A549 (cell line): ENCODE measurements at regions not wholly inside any gene's neighbourhood (a gene's known extent, or its start where the extent isn't known, plus 50 kb on each side); places are given as distances from the start of the nearest gene placed in this dataset.

Source experiments
- ATAC-seq, 2 experiments: fragments of 200-7000 bp in 1 of 2; fragments of >200 bp in 1 of 2; cut with Nextera tagmentation in 1 of 2; cut with Tn5 transposase in 1 of 2; 3 replicates each; pipeline versions ENCODE4 v1.8.0 to v1.9.1; 2018 to 2020; ENCODE audit warnings: mild to moderate bottlenecking in 1 of 2, moderate library complexity in 1 of 2
- CTCF ChIA-PET: fragments of 300-600 bp; sonication (Branson Sonifier 250); formaldehyde crosslinking; extraction: SDS; loops from one replicate; lab custom pipeline; 2021; ENCODE audit warnings: antibody characterized with exemption, inconsistent platforms; lab: Yijun Ruan, JAX
- POLR2A ChIA-PET: fragments of 350-600 bp; formaldehyde crosslinking; extraction: SDS; loops from one replicate; lab custom pipeline; 2021; ENCODE audit warnings: antibody characterized with exemption, inconsistent platforms; lab: Yijun Ruan, JAX
- DNase-seq, 2 experiments: peaks; one replicate each; pipeline versions ENCODE4 v3.0.0 to v3.0.0-alpha.2; 2011 to 2016; ENCODE audit warnings: low read depth in 1 of 2, low spot score in 1 of 2
- FAIRE-seq: peaks from 2 replicates; lab custom pipeline; 2011; peaks lifted over from hg19 to GRCh38; lab: Jason Lieb, UNC
- H3K27ac ChIP-seq, 2 experiments: fragments of >200 bp; sonication (Bioruptor Twin); formaldehyde crosslinking; 3 replicates each; pipeline ENCODE4 v1.5.1; 2016 to 2017
- H3K4me1 ChIP-seq: fragments of >200 bp; sonication (Bioruptor Twin); formaldehyde crosslinking; 3 replicates; pipeline ENCODE4 v1.6.1; 2016
- H3K4me2 ChIP-seq: fragments of >200 bp; sonication (Bioruptor Twin); formaldehyde crosslinking; 3 replicates; pipeline ENCODE4 v1.6.1; 2016
- H3K4me3 ChIP-seq: fragments of >200 bp; sonication (Bioruptor Twin); formaldehyde crosslinking; 3 replicates; pipeline ENCODE4 v1.5.1; 2016
- H3K9me3 ChIP-seq: fragments of >200 bp; sonication (Bioruptor Twin); formaldehyde crosslinking; 3 replicates; pipeline ENCODE4 v1.6.1; 2016
- BHLHE40 ChIP-seq: IDR thresholded peaks from 2 replicates; pipeline ENCODE4 v1.6.1; 2012; ENCODE audit warnings: low read depth, low read length, inconsistent platforms
- CBX8 ChIP-seq: fragments of 200-600 bp; sonication (generic); IDR thresholded peaks from 2 replicates; pipeline ENCODE4 v1.6.1; 2016
- CHD4 ChIP-seq: fragments of 200-600 bp; sonication (generic); IDR thresholded peaks from 2 replicates; pipeline ENCODE4 v1.6.1; 2016; ENCODE audit warnings: antibody characterized with exemption, mild to moderate bottlenecking, borderline replicate concordance
- EHF ChIP-seq: fragments of 250-450 bp; sonication (Bioruptor Pico); IDR thresholded peaks from 2 replicates; pipeline ENCODE4 v1.5.0; 2020; ENCODE audit warnings: mild to moderate bottlenecking
- EP300 ChIP-seq, 2 experiments: fragments of >200 bp; sonication (Bioruptor Twin); formaldehyde crosslinking; IDR thresholded peaks; 2 replicates in 1 of 2; 3 replicates in 1 of 2; pipeline ENCODE4 v1.6.1; 2016 to 2017
- ESRRA ChIP-seq: fragments of 150-350 bp; IDR thresholded peaks from 2 replicates; pipeline ENCODE4 v1.6.1; 2014; ENCODE audit warnings: mild to moderate bottlenecking, low read length, borderline replicate concordance
- FOSB ChIP-seq: fragments of 250-450 bp; sonication (Bioruptor Pico); IDR thresholded peaks from 2 replicates; pipeline ENCODE4 v1.5.0; 2020; ENCODE audit warnings: mild to moderate bottlenecking, moderate library complexity
- GATA3 ChIP-seq: IDR thresholded peaks from 2 replicates; pipeline ENCODE4 v1.6.1; 2012; ENCODE audit warnings: borderline replicate concordance
- HES2 ChIP-seq: fragments of >200 bp; sonication (Bioruptor Twin); formaldehyde crosslinking; IDR thresholded peaks from 2 replicates; pipeline ENCODE4 v1.6.1; 2016
- HEYL ChIP-seq: fragments of 250-450 bp; sonication (Bioruptor Pico); IDR thresholded peaks from 2 replicates; pipeline ENCODE4 v1.8.0; 2021; ENCODE audit warnings: mild to moderate bottlenecking, moderate library complexity
- HOXA7 ChIP-seq: fragments of 250-450 bp; sonication (Bioruptor Pico); IDR thresholded peaks from 2 replicates; pipeline ENCODE4 v1.5.0; 2020; ENCODE audit warnings: mild to moderate bottlenecking, moderate library complexity
- HOXB5 ChIP-seq: fragments of 250-450 bp; sonication (Bioruptor Pico); IDR thresholded peaks from 2 replicates; pipeline ENCODE4 v1.5.0; 2020; ENCODE audit warnings: mild to moderate bottlenecking, moderate library complexity
- JUNB ChIP-seq: fragments of >200 bp; sonication (Bioruptor Twin); formaldehyde crosslinking; IDR thresholded peaks from 2 replicates; pipeline ENCODE4 v1.6.1; 2016
- MAFK ChIP-seq: fragments of 450-650 bp; IDR thresholded peaks from 2 replicates; pipeline ENCODE4 v1.6.1; 2014; ENCODE audit not compliant: partially characterized antibody
- MAX ChIP-seq: IDR thresholded peaks from 2 replicates; pipeline ENCODE4 v1.6.1; 2012
- MYC ChIP-seq: IDR thresholded peaks from 2 replicates; pipeline ENCODE4 v1.6.1; 2012; ENCODE audit warnings: mild to moderate bottlenecking, inconsistent platforms, low read length, improper control_type of control experiment, borderline replicate concordance
- NFE2L2 ChIP-seq: fragments of 150-350 bp; conservative IDR thresholded peaks from 2 replicates; pipeline ENCODE4 v1.6.1; 2014; ENCODE audit warnings: low read length
- NPAS2 ChIP-seq: fragments of 250-450 bp; sonication (Bioruptor Pico); IDR thresholded peaks from 2 replicates; pipeline ENCODE4 v1.8.0; 2022; ENCODE audit warnings: mild to moderate bottlenecking, moderate library complexity, borderline replicate concordance
- NR3C1 ChIP-seq: fragments of >200 bp; sonication (Bioruptor Twin); formaldehyde crosslinking; IDR thresholded peaks from 3 replicates; pipeline ENCODE4 v1.6.1; 2017
- PBX3 ChIP-seq: IDR thresholded peaks from 2 replicates; pipeline ENCODE4 v1.6.1; 2012
- PHF8 ChIP-seq: fragments of 200-600 bp; sonication (generic); IDR thresholded peaks from 2 replicates; pipeline ENCODE4 v1.6.1; 2016; ENCODE audit warnings: low read depth, mild to moderate bottlenecking, antibody characterized with exemption, moderate library complexity, borderline replicate concordance
- POLR2AphosphoS2 ChIP-seq: conservative IDR thresholded peaks from 2 replicates; pipeline ENCODE4 v1.6.1; 2012; ENCODE audit warnings: low read length, improper control_type of control experiment, inconsistent platforms
- RAD21 ChIP-seq, 2 experiments: fragments of >200 bp in 1 of 2; sonication (Bioruptor Twin) in 1 of 2; formaldehyde crosslinking in 1 of 2; IDR thresholded peaks in 1 of 2; conservative IDR thresholded peaks in 1 of 2; 2 replicates in 1 of 2; 3 replicates in 1 of 2; pipeline ENCODE4 v1.6.1; 2012 to 2018; ENCODE audit warnings: inconsistent platforms in 1 of 2
- RARB ChIP-seq: fragments of 250-450 bp; sonication (Bioruptor Pico); IDR thresholded peaks from 2 replicates; pipeline ENCODE4 v1.8.0; 2021; ENCODE audit warnings: mild to moderate bottlenecking, moderate library complexity
- RCOR1 ChIP-seq: fragments of 150-350 bp; IDR thresholded peaks from 2 replicates; pipeline ENCODE4 v1.6.1; 2014; ENCODE audit warnings: antibody characterized with exemption, low read length, low read depth
- SMC3 ChIP-seq: fragments of >200 bp; sonication (Bioruptor Twin); formaldehyde crosslinking; IDR thresholded peaks from 3 replicates; pipeline ENCODE4 v1.6.1; 2018; ENCODE audit warnings: inconsistent platforms
- SREBF2 ChIP-seq: fragments of 450-650 bp; IDR thresholded peaks from 2 replicates; pipeline ENCODE4 v1.6.1; 2014; ENCODE audit warnings: mild to moderate bottlenecking, moderate library complexity
- USF2 ChIP-seq: fragments of 450-650 bp; IDR thresholded peaks from 2 replicates; pipeline ENCODE4 v1.6.1; 2014; ENCODE audit warnings: antibody characterized with exemption
- ZC3H11A ChIP-seq: fragments of 450-650 bp; IDR thresholded peaks from 2 replicates; pipeline ENCODE4 v1.6.1; 2014; ENCODE audit warnings: antibody characterized with exemption, mild to moderate bottlenecking
- ZFP36 ChIP-seq: fragments of 450-650 bp; IDR thresholded peaks from 2 replicates; pipeline ENCODE4 v1.6.1; 2014; ENCODE audit warnings: borderline replicate concordance; ENCODE audit not compliant: partially characterized antibody
- ZNF302 ChIP-seq: fragments of 250-450 bp; sonication (Bioruptor Pico); IDR thresholded peaks from 2 replicates; pipeline ENCODE4 v1.9.0; 2021; ENCODE audit warnings: inconsistent platforms, mild to moderate bottlenecking, moderate library complexity
- WGBS: methylation state at CpG from one replicate; pipeline ENCODE4 v1.1.6; 2017; ENCODE audit errors: missing lambda C conversion rate; 5-methylcytosine and 5-hydroxymethylcytosine counted together

- WGBS: 5% methylated on average over 2 of the region's 2 CpGs
- CTCF ChIA-PET: no interaction called here
- no peak for FAIRE-seq
Measured at GRCh38 chr7:89975577-89975976, 178.7 kb upstream of the STEAP1 start.

GRCh38 chr7:89987665-89988064 is 166.6 kb upstream of the STEAP1 start:
- Histone ChIP-seq H3K4me3 (no peak overlapping the region), H3K4me2 (no peak overlapping the region), H3K9me3 (no peaks in the 10 kb centered on the region), H3K4me1 (no peaks in the 10 kb centered on the region), H3K27ac (no peak overlapping the region)
- DNase-seq: no peak
- 2% methylated on average over 3 of the region's 3 CpGs for WGBS
- TF ChIP-seq CHD4: no peak
- TF ChIP-seq SREBF2: no peak
- TF ChIP-seq EP300 (IDR thresholded peaks at IDR 0.05): no peak
- TF ChIP-seq GATA3: no peak
- TF ChIP-seq NPAS2 (CRISPR knock-in tag): no peak
- no peak for TF ChIP-seq JUNB
- no peak for TF ChIP-seq HES2
- no peak for TF ChIP-seq CBX8
- TF ChIP-seq HOXB5 (CRISPR knock-in tag): no peak
- no peak for TF ChIP-seq ZC3H11A
- no peak for TF ChIP-seq ZNF302 (CRISPR knock-in tag)
- no peak for TF ChIP-seq RAD21 (conservative IDR thresholded peaks at IDR 0.05 in 1 of 2, IDR thresholded peaks at IDR 0.05 in 1 of 2)
- TF ChIP-seq HEYL (CRISPR knock-in tag): no peak
- TF ChIP-seq MAFK: no peak
- no peak for TF ChIP-seq POLR2AphosphoS2
- no peak for TF ChIP-seq USF2
- TF ChIP-seq MAX: no peak
- no peak for TF ChIP-seq NFE2L2
- POLR2A ChIA-PET: no interaction called here
- CTCF ChIA-PET: no interaction called here
- no peak for ATAC-seq
- FAIRE-seq: no peak

More at GRCh38 chr7:89975577-89975976, 178.7 kb upstream of the STEAP1 start:
- no peaks in the 10 kb centered on the region for H3K9me3 ChIP-seq
- TF ChIP-seq PBX3: no peak
- no peak for TF ChIP-seq BHLHE40
- TF ChIP-seq RCOR1: no peak
- no peak for TF ChIP-seq ZFP36
- DNase-seq (no peak), ATAC-seq (no peak)
- no peak overlapping the region for H3K4me2 ChIP-seq
- POLR2A ChIA-PET: no interaction called here
- H3K4me3 ChIP-seq: no peak overlapping the region
- H3K27ac ChIP-seq: no peak overlapping the region
- no peaks in the 10 kb centered on the region for H3K4me1 ChIP-seq

- no peaks in the 10 kb centered on the region for H3K4me1 ChIP-seq
- no peak overlapping the region for H3K27ac ChIP-seq
- no peak for DNase-seq
- ChIA-PET CTCF (no interaction called here), POLR2A (no interaction called here)
- no peak for ATAC-seq
- no peak overlapping the region for H3K4me3 ChIP-seq
- WGBS: 0% methylated on average over 1 of the region's 1 CpG
- no peak for FAIRE-seq
- no peak overlapping the region for H3K4me2 ChIP-seq
- H3K9me3 ChIP-seq: no peaks in the 10 kb centered on the region
- TF ChIP-seq MAFK (no peak), RARB (no peak), SMC3 (no peak), BHLHE40 (no peak), HOXA7 (CRISPR knock-in tag) (no peak), NR3C1 (no peak), RAD21 (conservative IDR thresholded peaks at IDR 0.05 in 1 of 2, IDR thresholded peaks at IDR 0.05 in 1 of 2) (no peak), MYC (no peak), PHF8 (no peak), ESRRA (no peak), EHF (CRISPR knock-in tag) (no peak), ZNF302 (CRISPR knock-in tag) (no peak), NPAS2 (CRISPR knock-in tag) (no peak), PBX3 (no peak), GATA3 (no peak), FOSB (CRISPR knock-in tag) (no peak)
Measured at GRCh38 chr7:89988074-89988473, 166.2 kb upstream of the STEAP1 start.
